IMR-90 (cell line): ENCODE measurements at regions not wholly inside any gene's neighbourhood (a gene's known extent, or its start where the extent isn't known, plus 50 kb on each side); places are given as distances from the start of the nearest gene placed in this dataset. TPM values are rescaled to one million over a fixed set of nuclear protein-coding genes. Genes with fewer than 3 reads are reported as not detected.

Source experiments
- microRNA-seq, 2 experiments: library from miRNA; stranded (forward) in 1 of 2; unstranded in 1 of 2; fragments of 10-50 nt in 1 of 2; fragments of <30 nt in 1 of 2; gene quantifications in 1 of 2; microRNA quantifications in 1 of 2; one replicate each; pipeline versions ENCODE3 to v1.1.0; 2013 to 2020; ENCODE audit not compliant: insufficient read depth in 1 of 2, insufficient read length in 1 of 2, unreplicated experiment in 1 of 2
- small RNA-seq, 5 experiments: library from RNA; depleted of rRNA; stranded (forward); fragments of <200 nt; gene quantifications; one replicate each; pipeline ENCODE3, GENCODE V24; 2012

Small RNA genes lying in the stretch of these regions (microRNA-seq; reads per million reads assigned to microRNA genes)
- not detected for gene RNA5SP40 (ENCODE audit: insufficient read depth, insufficient read length)

Small RNA genes lying in the stretch of these regions (small RNA-seq; reads per million reads assigned to genes)
- 0 reads per million in 5 experiments for gene RNA5SP40
